AG09319 (cell line): ENCODE measurements at regions not wholly inside any gene's neighbourhood (a gene's known extent, or its start where the extent isn't known, plus 50 kb on each side); places are given as distances from the start of the nearest gene placed in this dataset.

Experiments used
- DNase-seq: peaks from one replicate; pipeline ENCODE4 v3.0.0-alpha.2; 2010; ENCODE audit warnings: low read depth; ENCODE audit errors: extremely low read depth
- TF ChIP-seq, protein P1 (sequence below): IDR thresholded peaks from 2 replicates; pipeline ENCODE4 v1.5.1; 2011; ENCODE audit warnings: low read depth, mild to moderate bottlenecking, inconsistent platforms, low read length, moderate library complexity

- TF ChIP-seq, protein P1, sequence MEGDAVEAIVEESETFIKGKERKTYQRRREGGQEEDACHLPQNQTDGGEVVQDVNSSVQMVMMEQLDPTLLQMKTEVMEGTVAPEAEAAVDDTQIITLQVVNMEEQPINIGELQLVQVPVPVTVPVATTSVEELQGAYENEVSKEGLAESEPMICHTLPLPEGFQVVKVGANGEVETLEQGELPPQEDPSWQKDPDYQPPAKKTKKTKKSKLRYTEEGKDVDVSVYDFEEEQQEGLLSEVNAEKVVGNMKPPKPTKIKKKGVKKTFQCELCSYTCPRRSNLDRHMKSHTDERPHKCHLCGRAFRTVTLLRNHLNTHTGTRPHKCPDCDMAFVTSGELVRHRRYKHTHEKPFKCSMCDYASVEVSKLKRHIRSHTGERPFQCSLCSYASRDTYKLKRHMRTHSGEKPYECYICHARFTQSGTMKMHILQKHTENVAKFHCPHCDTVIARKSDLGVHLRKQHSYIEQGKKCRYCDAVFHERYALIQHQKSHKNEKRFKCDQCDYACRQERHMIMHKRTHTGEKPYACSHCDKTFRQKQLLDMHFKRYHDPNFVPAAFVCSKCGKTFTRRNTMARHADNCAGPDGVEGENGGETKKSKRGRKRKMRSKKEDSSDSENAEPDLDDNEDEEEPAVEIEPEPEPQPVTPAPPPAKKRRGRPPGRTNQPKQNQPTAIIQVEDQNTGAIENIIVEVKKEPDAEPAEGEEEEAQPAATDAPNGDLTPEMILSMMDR, result no peak
- no peak for DNase-seq
Observed at GRCh38 chr17:52696362-52696761, 537.8 kb upstream of the CA10 start.

DNA sequence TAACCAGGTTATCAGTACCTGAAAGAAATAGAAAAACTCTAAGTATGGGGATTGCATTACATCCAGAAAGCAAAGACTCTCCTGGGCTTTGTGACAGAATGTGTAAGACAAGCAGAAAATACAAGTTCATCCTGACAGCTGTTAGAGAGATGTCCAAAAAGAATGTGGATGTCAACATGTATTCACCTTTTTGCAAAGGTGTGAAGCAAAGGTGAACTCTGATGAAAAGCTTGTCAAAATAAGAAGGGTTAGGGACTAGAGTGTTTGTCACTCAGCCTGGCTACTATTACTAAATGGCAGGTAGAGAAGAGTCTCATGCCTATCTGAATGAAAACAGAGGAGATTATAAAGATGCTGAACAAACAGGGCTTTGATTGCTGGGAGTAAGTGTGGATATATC, 527.6 kb upstream of the CA10 start:
- TF ChIP-seq, protein P1, result no peak
- DNase-seq, result no peak

- TF ChIP-seq, protein P1, result no peak
- no peak for DNase-seq
Observed at GRCh38 chr17:52681480-52681879, 523.0 kb upstream of the CA10 start.

GRCh38 chr17:52678211-52678610, 519.7 kb upstream of the CA10 start:
- no peak for DNase-seq
- TF ChIP-seq, protein P1, result no peak

DNA sequence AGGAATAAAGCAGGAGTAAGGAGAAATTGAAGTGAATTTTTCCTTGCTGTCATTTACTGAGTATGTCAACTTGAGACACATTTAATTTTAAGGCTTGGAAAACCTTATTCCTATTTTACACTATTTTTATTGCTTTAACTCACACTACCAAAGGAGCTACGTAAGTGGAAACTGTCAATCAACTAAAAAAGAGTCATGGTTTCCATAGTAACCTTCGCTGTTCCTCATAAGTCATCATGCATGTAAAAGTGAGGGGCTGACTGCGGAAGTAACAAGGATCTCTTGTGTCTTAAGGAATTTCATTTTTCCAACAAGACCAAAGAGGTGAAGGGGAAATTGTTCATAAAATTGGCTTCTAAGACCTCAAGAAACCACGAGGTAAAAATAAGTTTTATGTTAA, 516.2 kb upstream of the CA10 start:
- DNase-seq, result no peak
- TF ChIP-seq, protein P1, result no peak

GRCh38 chr17:52673791-52674190, 515.3 kb upstream of the CA10 start:
- TF ChIP-seq, protein P1, result no peak
- DNase-seq, result no peak

- TF ChIP-seq, protein P1, result no peak
- DNase-seq, result no peak
Observed at GRCh38 chr17:52666264-52666663, 507.8 kb upstream of the CA10 start.

DNA sequence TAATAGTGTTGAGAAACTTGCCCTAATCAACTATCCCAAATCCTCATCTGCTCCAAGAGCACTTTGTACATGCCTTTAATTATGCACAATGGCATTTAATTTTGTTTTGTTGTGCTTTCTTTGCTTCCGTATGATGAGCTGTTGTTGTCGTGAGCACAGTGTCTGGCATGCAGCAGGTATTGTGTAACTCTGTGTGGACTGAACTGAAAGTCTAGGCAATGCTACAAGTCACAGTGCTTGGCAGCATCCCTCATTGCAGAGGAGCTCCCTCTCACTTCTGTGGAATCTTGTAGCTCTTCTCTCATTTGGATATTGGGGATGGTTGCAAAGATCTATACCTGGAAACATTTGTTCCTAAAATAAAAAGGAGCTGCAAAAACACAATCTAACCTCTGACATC, 502.2 kb upstream of the CA10 start:
- TF ChIP-seq, protein P1, result no peak
- DNase-seq, result no peak
